ENCODE measurements at regions not wholly inside any gene's neighbourhood (a gene's known extent, or its start where the extent isn't known, plus 50 kb on each side); places are given as distances from the start of the nearest gene placed in this dataset.
"Not testable (repeated sequence)": the region's sequence is repeated elsewhere in the genome, so short reads cannot be mapped to it uniquely, and the experiment has no call there.

DNA sequence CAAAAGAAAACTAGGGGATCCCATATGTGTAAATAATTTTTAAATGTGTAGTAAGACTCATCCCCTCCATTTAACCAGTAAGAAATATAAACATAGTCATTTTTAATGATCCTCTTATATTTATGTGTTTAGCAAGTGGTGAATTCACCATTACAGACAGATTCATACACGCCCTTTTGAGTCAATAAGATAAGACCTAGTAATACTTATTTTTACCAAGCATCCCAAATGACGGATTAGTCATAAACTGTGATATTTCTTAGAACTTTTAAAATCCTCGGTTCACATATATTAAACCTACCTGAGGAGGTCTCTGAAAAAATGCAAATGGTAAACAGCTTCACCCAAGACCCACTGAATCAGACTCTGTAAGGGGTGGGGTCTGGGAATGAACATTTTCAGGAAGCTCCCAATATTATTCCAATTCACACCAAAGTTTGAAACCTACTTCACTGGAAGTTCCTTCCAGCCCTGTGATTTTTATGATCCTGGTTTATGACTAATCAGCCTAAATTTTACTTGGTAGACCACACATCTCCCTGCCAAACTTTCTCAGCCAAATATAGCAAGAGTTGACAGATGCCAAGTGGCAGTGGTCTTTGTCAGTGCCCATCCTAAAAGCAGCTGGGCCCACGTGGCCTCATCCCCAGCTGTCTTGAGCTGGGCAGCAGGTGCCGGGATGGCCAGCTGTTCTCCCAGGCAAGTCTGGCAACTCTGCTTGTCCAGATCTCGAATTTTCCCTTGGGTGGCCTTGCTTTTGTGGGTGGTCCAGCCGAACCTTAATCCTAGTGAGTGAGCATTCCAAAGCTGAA is 559.0 kb upstream of the RGMB start:
- TF ChIP-seq, protein P1, sequence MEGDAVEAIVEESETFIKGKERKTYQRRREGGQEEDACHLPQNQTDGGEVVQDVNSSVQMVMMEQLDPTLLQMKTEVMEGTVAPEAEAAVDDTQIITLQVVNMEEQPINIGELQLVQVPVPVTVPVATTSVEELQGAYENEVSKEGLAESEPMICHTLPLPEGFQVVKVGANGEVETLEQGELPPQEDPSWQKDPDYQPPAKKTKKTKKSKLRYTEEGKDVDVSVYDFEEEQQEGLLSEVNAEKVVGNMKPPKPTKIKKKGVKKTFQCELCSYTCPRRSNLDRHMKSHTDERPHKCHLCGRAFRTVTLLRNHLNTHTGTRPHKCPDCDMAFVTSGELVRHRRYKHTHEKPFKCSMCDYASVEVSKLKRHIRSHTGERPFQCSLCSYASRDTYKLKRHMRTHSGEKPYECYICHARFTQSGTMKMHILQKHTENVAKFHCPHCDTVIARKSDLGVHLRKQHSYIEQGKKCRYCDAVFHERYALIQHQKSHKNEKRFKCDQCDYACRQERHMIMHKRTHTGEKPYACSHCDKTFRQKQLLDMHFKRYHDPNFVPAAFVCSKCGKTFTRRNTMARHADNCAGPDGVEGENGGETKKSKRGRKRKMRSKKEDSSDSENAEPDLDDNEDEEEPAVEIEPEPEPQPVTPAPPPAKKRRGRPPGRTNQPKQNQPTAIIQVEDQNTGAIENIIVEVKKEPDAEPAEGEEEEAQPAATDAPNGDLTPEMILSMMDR (IDR thresholded peaks at IDR 0.05; ENCODE audit: low read depth, low read length), result no peak

DNA sequence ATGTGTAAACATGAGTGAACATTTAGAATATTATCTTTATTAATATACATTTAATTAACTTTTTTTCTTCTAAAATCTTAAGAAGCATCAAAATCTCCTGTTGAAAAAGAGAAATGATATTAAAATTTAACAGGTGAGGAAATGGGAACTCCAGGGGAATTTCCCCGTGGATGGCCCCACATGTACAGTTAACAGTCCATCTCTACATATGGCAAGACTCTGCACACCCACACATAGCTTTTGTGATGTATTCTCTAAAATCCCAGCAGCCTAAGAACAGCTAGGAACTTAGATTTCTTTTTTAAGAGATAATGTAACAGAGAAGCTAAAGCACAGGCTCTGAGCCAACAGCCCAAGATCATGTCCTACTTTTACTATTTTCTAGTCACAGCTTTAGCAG is 556.3 kb upstream of the RGMB start:
- DNase-seq, result no peak
- TF ChIP-seq, protein P1 (IDR thresholded peaks at IDR 0.05; ENCODE audit: low read depth, low read length), result no peak
- no peak overlapping the region for H3K4me3 ChIP-seq (ENCODE audit: low read depth, low read length)
- no peaks in the 10 kb centered on the region for H3K36me3 ChIP-seq
- H3K27me3 ChIP-seq (ENCODE audit: insufficient read depth, low read depth, severe bottlenecking), result no peaks in the 10 kb centered on the region
- H3K27ac ChIP-seq, result no peak overlapping the region
- H3K9me3 ChIP-seq (ENCODE audit: severe bottlenecking), result no peaks in the 10 kb centered on the region

More for the DNA sequence above, 559.0 kb upstream of the RGMB start:
- no peaks in the 10 kb centered on the region for H3K9me3 ChIP-seq (ENCODE audit: severe bottlenecking)
- no peaks in the 10 kb centered on the region for H3K27me3 ChIP-seq (ENCODE audit: insufficient read depth, low read depth, severe bottlenecking)
- H3K27ac ChIP-seq, result no peak overlapping the region
- no peak overlapping the region for H3K4me3 ChIP-seq (ENCODE audit: low read depth, low read length)
- no peak for DNase-seq
- no peaks in the 10 kb centered on the region for H3K36me3 ChIP-seq

DNA sequence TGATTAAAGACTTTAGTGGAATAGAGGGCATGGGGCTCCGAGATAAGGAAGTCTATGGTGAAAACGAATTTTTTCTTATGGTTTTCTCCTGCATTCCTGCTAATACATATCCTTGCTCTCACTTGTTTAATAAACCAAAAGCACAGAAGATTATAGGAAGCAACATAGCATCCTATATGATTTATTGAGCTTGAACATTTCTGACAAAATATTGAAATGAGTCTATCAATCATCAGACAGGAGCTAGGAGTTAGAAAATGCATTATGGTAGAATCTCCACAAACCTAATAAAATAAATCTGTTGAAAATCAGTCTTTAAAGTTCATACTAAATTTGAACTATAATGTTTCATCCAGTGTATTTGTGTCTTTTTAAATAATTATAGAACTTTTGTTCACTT is 554.6 kb upstream of the RGMB start:
- Histone ChIP-seq H3K27ac (no peak overlapping the region), H3K9me3 (ENCODE audit: severe bottlenecking) (no peaks in the 10 kb centered on the region), H3K4me3 (ENCODE audit: low read depth, low read length) (no peak overlapping the region), H3K27me3 (ENCODE audit: insufficient read depth, low read depth, severe bottlenecking) (no peaks in the 10 kb centered on the region), H3K36me3 (no peaks in the 10 kb centered on the region)
- TF ChIP-seq, protein P1 (IDR thresholded peaks at IDR 0.05; ENCODE audit: low read depth, low read length), result no peak
- no peak for DNase-seq

DNA sequence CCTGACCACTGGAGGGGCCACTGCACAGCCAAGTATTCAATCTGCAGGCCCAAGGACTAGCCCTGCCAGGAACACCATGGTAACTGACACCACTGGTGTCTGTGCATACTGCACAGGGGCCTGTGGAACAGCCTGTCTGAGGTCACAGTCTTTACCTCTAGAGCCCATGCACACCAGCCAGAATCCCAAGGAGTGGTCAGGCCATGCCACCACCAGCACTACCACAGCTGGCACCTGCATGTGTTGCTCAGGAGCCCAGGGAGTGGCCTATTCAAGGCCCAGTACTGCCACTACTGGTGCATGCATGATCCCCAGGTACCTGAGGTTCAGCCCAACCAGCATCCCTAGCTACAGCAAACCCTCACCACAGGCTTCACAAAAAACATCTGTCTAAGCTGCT is 546.0 kb upstream of the RGMB start:
- no peaks in the 10 kb centered on the region for H3K36me3 ChIP-seq
- no peaks in the 10 kb centered on the region for H3K27me3 ChIP-seq (ENCODE audit: insufficient read depth, low read depth, severe bottlenecking)
- no peak for DNase-seq
- TF ChIP-seq, protein P1 (IDR thresholded peaks at IDR 0.05; ENCODE audit: low read depth, low read length), result no peak
- H3K9me3 ChIP-seq (ENCODE audit: severe bottlenecking), result peaks cover 4% of the 10 kb centered on the region
- H3K27ac ChIP-seq, result no peak overlapping the region
- no peak overlapping the region for H3K4me3 ChIP-seq (ENCODE audit: low read depth, low read length)

DNA sequence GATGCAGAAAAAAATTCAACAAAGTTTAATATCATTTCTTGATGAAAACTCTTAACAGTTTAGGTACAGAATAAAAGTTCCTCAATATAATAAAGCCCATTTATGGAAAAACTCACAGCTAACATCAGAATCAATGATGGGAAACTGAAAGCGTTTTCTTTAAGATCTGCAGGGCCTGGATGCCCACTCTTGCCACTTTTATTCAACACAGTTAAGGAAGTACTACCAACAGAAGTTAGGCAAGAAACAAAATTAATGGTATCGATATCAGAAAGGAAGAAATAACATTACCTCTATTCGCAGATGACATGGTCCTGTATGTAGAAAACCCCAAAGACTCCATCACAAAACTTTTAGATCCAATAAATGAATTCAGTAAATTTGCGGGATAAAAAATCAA is 542.4 kb upstream of the RGMB start:
- no peaks in the 10 kb centered on the region for H3K36me3 ChIP-seq
- no peak overlapping the region for H3K4me3 ChIP-seq (ENCODE audit: low read depth, low read length)
- peaks cover 4% of the 10 kb centered on the region for H3K9me3 ChIP-seq (ENCODE audit: severe bottlenecking)
- H3K27ac ChIP-seq, result no peak overlapping the region
- H3K27me3 ChIP-seq (ENCODE audit: insufficient read depth, low read depth, severe bottlenecking), result no peaks in the 10 kb centered on the region
- TF ChIP-seq, protein P1 (IDR thresholded peaks at IDR 0.05; ENCODE audit: low read depth, low read length), result no peak
- no peak for DNase-seq

DNA sequence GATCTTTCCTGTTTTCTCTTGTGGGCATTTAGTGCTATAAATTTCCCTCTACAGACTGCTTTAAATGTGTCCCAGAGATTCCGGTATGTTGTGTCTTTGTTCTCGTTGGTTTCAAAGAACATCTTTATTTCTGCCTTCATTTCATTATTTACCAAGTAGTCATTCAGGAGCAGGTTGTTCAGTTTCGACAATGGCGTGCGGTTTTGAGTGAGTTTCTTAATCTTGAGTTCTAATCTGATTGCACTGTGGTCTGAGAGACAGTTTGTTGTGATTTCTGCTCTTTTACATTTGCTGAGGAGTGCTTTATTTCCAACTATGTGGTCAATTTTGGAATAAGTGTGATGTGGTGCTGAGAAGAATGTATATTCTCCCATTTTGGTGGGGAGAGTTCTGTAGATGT is 535.7 kb upstream of the RGMB start:
- H3K27ac ChIP-seq; H3K27me3 ChIP-seq (ENCODE audit: insufficient read depth, low read depth, severe bottlenecking); H3K9me3 ChIP-seq (ENCODE audit: severe bottlenecking); H3K4me3 ChIP-seq (ENCODE audit: low read depth, low read length); DNase-seq; H3K36me3 ChIP-seq: not testable (repeated sequence)
